ENCODE measurements at regions not wholly inside any gene's neighbourhood (a gene's known extent, or its start where the extent isn't known, plus 50 kb on each side); places are given as distances from the start of the nearest gene placed in this dataset.

DNA sequence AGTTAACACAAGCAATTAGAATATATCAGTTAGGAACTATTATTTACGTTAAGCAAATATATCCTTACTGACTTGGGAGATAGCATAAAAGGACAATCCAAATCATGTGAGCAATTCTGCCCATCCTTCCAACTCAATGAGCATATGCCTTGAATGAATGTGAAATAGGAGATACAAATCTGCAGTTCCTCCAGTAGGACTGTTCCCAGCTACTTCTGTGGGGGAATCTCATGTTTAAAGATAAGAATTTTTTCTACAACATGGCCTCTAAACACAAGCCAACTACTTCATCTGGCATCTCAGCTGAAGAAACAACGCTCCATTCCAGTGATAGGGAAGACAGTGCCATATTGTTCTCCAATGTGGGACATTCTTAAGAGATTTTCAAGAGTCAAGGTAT, 110.7 kb upstream of the NIPBL start:
- 71 to 96% (median 86%) methylated on average over 2 of the region's 2 CpGs for WGBS, 4 donors
- TF ChIP-seq POLR2A (IDR thresholded peaks at IDR 0.05): no peak
- TF ChIP-seq, protein P1, sequence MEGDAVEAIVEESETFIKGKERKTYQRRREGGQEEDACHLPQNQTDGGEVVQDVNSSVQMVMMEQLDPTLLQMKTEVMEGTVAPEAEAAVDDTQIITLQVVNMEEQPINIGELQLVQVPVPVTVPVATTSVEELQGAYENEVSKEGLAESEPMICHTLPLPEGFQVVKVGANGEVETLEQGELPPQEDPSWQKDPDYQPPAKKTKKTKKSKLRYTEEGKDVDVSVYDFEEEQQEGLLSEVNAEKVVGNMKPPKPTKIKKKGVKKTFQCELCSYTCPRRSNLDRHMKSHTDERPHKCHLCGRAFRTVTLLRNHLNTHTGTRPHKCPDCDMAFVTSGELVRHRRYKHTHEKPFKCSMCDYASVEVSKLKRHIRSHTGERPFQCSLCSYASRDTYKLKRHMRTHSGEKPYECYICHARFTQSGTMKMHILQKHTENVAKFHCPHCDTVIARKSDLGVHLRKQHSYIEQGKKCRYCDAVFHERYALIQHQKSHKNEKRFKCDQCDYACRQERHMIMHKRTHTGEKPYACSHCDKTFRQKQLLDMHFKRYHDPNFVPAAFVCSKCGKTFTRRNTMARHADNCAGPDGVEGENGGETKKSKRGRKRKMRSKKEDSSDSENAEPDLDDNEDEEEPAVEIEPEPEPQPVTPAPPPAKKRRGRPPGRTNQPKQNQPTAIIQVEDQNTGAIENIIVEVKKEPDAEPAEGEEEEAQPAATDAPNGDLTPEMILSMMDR (IDR thresholded peaks at IDR 0.05): no peak

DNA sequence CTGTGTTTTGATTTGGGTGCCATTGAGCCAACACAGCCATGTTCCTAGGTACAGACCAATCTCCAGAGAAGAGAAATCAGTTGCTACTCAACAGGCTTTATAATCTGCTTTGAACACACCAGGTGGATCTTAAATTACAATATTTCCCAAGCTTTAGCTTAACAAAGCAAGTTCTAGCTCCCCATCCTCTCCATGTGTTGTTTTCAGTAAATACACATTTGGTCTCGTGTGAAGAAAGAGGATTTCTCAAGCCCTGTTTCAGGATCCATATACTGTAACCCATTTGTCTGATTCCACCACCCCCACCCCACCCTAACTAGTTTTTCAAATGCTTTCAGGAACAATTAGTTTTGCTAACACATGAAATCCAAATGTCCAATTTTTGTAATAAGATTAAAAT, 109.6 kb upstream of the NIPBL start:
- TF ChIP-seq POLR2A (IDR thresholded peaks at IDR 0.05): no peak
- TF ChIP-seq, protein P1 (IDR thresholded peaks at IDR 0.05): no peak
- Histone ChIP-seq H3K4me1 (replicated peaks in 1 of 2) (no peaks in the 10 kb centered on the region), H3K36me3 (replicated peaks in 1 of 2) (no peaks in the 10 kb centered on the region), H3K27ac (no peak overlapping the region), H3K9me3 (replicated peaks in 1 of 3) (no peaks in the 10 kb centered on the region), H3K4me3 (no peak overlapping the region), H3K27me3 (no peaks in the 10 kb centered on the region)
- no peak for DNase-seq
- intact Hi-C loops (cut with DNase I): no loop called here
- 52 to 86% (median 59%) methylated on average over 1 of the region's 1 CpG for WGBS, 4 donors

More for the DNA sequence above, 110.7 kb upstream of the NIPBL start:
- no peaks in the 10 kb centered on the region for H3K9me3 ChIP-seq (replicated peaks in 1 of 3)
- no peaks in the 10 kb centered on the region for H3K4me1 ChIP-seq (replicated peaks in 1 of 2)
- no peak overlapping the region for H3K4me3 ChIP-seq
- no peaks in the 10 kb centered on the region for H3K27me3 ChIP-seq
- H3K36me3 ChIP-seq (replicated peaks in 1 of 2): no peaks in the 10 kb centered on the region
- intact Hi-C loops (cut with DNase I): no loop called here
- no peak overlapping the region for H3K27ac ChIP-seq
- no peak for DNase-seq

DNA sequence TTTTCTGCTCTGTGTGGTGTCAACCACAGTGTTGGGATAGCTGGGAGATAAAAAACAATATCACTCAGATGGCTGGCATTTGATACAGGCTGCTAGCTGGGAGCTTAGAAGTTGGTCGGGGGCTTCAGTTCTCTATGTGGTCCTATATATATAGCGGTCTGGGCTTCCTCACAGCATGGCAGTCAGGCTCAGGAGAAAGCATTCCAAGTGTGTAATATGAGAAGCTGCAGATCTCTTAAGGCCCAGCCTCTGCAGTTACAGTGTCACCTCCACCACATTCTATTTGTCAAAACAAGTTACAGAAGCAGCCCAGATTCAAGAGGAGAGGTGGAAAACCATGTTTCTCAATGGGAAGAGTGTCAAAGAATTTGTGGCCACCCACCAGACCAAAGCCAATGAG, 108.1 kb upstream of the NIPBL start:
- Histone ChIP-seq H3K27me3 (no peaks in the 10 kb centered on the region), H3K27ac (no peak overlapping the region), H3K4me1 (replicated peaks in 1 of 2) (no peaks in the 10 kb centered on the region), H3K36me3 (replicated peaks in 1 of 2) (no peaks in the 10 kb centered on the region), H3K4me3 (no peak overlapping the region), H3K9me3 (replicated peaks in 1 of 3) (no peaks in the 10 kb centered on the region)
- WGBS, 4 donors: 62 to 85% (median 76%) methylated on average over 2 of the region's 2 CpGs
- TF ChIP-seq, protein P1 (IDR thresholded peaks at IDR 0.05): no peak
- no peak for TF ChIP-seq POLR2A (IDR thresholded peaks at IDR 0.05)
- no peak for DNase-seq
- intact Hi-C loops (cut with DNase I): no loop called here

DNA sequence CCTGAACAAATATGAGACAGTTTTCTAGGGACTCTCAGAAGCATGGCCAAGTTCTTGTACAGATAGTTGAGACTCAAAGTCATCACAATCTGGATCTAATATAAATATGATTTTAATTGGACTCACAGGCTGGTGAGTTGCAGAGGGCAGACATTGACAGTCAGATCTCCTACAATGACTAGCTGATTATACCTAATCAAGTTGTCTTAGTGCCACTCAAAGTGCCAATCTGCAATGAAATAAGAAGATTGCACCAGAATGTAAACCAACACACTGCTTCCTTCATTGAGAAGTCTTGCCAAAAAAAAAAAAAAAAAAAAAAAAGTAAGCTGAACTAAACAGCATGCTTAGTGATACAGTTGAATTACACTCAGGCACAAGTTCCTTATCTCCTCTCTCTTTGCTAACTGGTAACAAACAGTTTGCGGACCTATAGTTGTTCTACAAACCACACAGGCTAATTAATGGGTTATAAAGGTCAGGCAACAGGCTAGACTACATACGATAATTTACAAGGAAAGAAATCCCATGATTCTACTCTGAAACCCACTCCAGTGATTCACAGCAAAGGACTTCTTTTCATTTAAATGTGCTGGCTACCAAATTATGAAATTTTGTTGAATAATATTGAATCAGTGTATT, 107.3 kb upstream of the NIPBL start:
- no peaks in the 10 kb centered on the region for H3K36me3 ChIP-seq (replicated peaks in 1 of 2)
- H3K4me1 ChIP-seq (replicated peaks in 1 of 2): no peaks in the 10 kb centered on the region
- no peak overlapping the region for H3K4me3 ChIP-seq
- no peak for TF ChIP-seq POLR2A (IDR thresholded peaks at IDR 0.05)
- TF ChIP-seq, protein P1 (IDR thresholded peaks at IDR 0.05): no peak
- H3K9me3 ChIP-seq (replicated peaks in 1 of 3): no peaks in the 10 kb centered on the region
- no peaks in the 10 kb centered on the region for H3K27me3 ChIP-seq
- intact Hi-C loops (cut with DNase I): no loop called here
- no peak for DNase-seq
- H3K27ac ChIP-seq: no peak overlapping the region
- WGBS, 4 donors: 67 to 72% (median 71%) methylated on average over 2 of the region's 2 CpGs

Data from adrenal gland (tissue), 9 donors.